Ishikawa (cell line): ENCODE measurements at regions not wholly inside any gene's neighbourhood (a gene's known extent, or its start where the extent isn't known, plus 50 kb on each side); places are given as distances from the start of the nearest gene placed in this dataset.

Source experiments
- CEBPB ChIP-seq: IDR thresholded peaks from 2 replicates; pipeline ENCODE4 v1.6.1; 2012
- EGR1 ChIP-seq: IDR thresholded peaks from 2 replicates; pipeline ENCODE4 v1.6.1; 2012
- EP300 ChIP-seq: IDR thresholded peaks from 2 replicates; pipeline ENCODE4 v1.6.1; 2012; ENCODE audit warnings: borderline replicate concordance
- FOXM1 ChIP-seq: IDR thresholded peaks from 2 replicates; pipeline ENCODE4 v1.6.1; 2012; ENCODE audit warnings: low read depth, borderline replicate concordance
- MAX ChIP-seq: IDR thresholded peaks from 2 replicates; pipeline ENCODE4 v1.6.1; 2012
- NFIC ChIP-seq: IDR thresholded peaks from 2 replicates; pipeline ENCODE4 v1.6.1; 2012
- RAD21 ChIP-seq: IDR thresholded peaks from 2 replicates; pipeline ENCODE4 v1.6.1; 2012; ENCODE audit warnings: low read depth
- REST ChIP-seq: IDR thresholded peaks from 2 replicates; pipeline ENCODE4 v1.6.1; 2012; ENCODE audit warnings: low read depth, mild to moderate bottlenecking
- TEAD4 ChIP-seq: IDR thresholded peaks from 2 replicates; pipeline ENCODE4 v1.6.1; 2012
- USF1 ChIP-seq: IDR thresholded peaks from 2 replicates; pipeline ENCODE4 v1.6.1; 2012
- YY1 ChIP-seq: IDR thresholded peaks from 2 replicates; pipeline ENCODE4 v1.6.1; 2012; ENCODE audit warnings: low read depth
- ZBTB7A ChIP-seq: IDR thresholded peaks from 2 replicates; pipeline ENCODE4 v1.6.1; 2012; ENCODE audit warnings: low read depth

- TF ChIP-seq MAX = peak; percentile 68
- no peak for TF ChIP-seq YY1
- TF ChIP-seq NFIC = no peak
- TF ChIP-seq EP300 = no peak
- TF ChIP-seq EGR1 = no peak
- no peak for TF ChIP-seq USF1
- no peak for TF ChIP-seq FOXM1
- no peak; the same call in 1 of the 2 replicates for TF ChIP-seq TEAD4
- no peak for TF ChIP-seq RAD21
- no peak for TF ChIP-seq CEBPB
- no peak for TF ChIP-seq REST
- TF ChIP-seq ZBTB7A = no peak; the same call in 1 of the 2 replicates
Observed at GRCh38 chr12:124422142-124422569, 127.3 kb downstream of the RFLNA start.
